Suprapubic skin (tissue), 3 donors: ENCODE measurements at regions not wholly inside any gene's neighbourhood (a gene's known extent, or its start where the extent isn't known, plus 50 kb on each side); places are given as distances from the start of the nearest gene placed in this dataset.

ENCODE experiments used
- EP300 ChIP-seq: sonication (generic); formaldehyde crosslinking; IDR thresholded peaks from one replicate; pipeline ENCODE4 v1.6.1; 2017; ENCODE audit warnings: antibody characterized with exemption
- POLR2A ChIP-seq, 2 donors: fragments of 450-650 bp; IDR thresholded peaks; one replicate each; pipeline ENCODE4 v1.6.1; 2017; ENCODE audit warnings: antibody characterized with exemption in 2 of 2, mild to moderate bottlenecking in 2 of 2, moderate library complexity in 2 of 2
- TF ChIP-seq, protein P1 (sequence below), 2 donors: fragments of 200-600 bp in 1 of 2; fragments of 450-650 bp in 1 of 2; sonication (generic) in 1 of 2; IDR thresholded peaks; one replicate each; pipeline ENCODE4 v1.5.1; 2016 to 2019; ENCODE audit warnings: antibody characterized with exemption in 2 of 2, mild to moderate bottlenecking in 1 of 2, moderate library complexity in 1 of 2

DNA sequence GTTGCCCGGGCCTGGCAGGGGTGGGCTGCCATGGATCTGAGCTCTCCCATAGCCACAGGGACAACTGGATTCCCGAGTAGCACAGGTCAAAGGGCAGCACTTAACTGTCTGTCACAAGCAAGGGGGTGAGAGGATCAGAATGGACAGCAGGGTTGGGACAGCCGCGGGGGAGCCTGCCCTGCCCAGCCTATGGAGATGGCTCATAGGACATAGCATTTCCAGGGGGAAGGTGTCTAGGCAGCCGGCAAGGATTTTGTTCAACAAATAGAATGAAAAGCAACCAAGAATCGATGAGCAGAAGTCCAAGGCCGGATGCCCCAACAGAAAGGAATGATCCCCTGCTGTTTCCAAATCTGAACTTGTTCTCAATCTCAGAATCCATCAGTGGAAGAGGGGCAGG lies 92.9 kb downstream of the RPS6KA4 start:
- no peak for TF ChIP-seq EP300
- TF ChIP-seq, protein P1, sequence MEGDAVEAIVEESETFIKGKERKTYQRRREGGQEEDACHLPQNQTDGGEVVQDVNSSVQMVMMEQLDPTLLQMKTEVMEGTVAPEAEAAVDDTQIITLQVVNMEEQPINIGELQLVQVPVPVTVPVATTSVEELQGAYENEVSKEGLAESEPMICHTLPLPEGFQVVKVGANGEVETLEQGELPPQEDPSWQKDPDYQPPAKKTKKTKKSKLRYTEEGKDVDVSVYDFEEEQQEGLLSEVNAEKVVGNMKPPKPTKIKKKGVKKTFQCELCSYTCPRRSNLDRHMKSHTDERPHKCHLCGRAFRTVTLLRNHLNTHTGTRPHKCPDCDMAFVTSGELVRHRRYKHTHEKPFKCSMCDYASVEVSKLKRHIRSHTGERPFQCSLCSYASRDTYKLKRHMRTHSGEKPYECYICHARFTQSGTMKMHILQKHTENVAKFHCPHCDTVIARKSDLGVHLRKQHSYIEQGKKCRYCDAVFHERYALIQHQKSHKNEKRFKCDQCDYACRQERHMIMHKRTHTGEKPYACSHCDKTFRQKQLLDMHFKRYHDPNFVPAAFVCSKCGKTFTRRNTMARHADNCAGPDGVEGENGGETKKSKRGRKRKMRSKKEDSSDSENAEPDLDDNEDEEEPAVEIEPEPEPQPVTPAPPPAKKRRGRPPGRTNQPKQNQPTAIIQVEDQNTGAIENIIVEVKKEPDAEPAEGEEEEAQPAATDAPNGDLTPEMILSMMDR (IDR thresholded peaks at IDR 0.05): no peak
- no peak for TF ChIP-seq POLR2A (IDR thresholded peaks at IDR 0.05)
